Coronary artery (tissue), 2 donors: ENCODE measurements at regions not wholly inside any gene's neighbourhood (a gene's known extent, or its start where the extent isn't known, plus 50 kb on each side); places are given as distances from the start of the nearest gene placed in this dataset.

Source experiments
- DNase-seq: peaks from one replicate; pipeline ENCODE4 v3.0.0-alpha.2; 2017; ENCODE audit warnings: low spot score
- H3K27ac ChIP-seq, 2 donors: fragments of 200-600 bp; sonication (generic); one replicate each; pipeline ENCODE4 v1.5.1; 2016 to 2019
- H3K4me3 ChIP-seq: fragments of 200-600 bp; sonication (generic); 2 replicates; pipeline ENCODE4 v1.5.1; 2016; ENCODE audit warnings: mild to moderate bottlenecking, moderate library complexity
- TF ChIP-seq, protein P1 (sequence below): fragments of 200-600 bp; sonication (generic); IDR thresholded peaks from one replicate; pipeline ENCODE4 v1.5.1; 2019; ENCODE audit warnings: antibody characterized with exemption

DNA sequence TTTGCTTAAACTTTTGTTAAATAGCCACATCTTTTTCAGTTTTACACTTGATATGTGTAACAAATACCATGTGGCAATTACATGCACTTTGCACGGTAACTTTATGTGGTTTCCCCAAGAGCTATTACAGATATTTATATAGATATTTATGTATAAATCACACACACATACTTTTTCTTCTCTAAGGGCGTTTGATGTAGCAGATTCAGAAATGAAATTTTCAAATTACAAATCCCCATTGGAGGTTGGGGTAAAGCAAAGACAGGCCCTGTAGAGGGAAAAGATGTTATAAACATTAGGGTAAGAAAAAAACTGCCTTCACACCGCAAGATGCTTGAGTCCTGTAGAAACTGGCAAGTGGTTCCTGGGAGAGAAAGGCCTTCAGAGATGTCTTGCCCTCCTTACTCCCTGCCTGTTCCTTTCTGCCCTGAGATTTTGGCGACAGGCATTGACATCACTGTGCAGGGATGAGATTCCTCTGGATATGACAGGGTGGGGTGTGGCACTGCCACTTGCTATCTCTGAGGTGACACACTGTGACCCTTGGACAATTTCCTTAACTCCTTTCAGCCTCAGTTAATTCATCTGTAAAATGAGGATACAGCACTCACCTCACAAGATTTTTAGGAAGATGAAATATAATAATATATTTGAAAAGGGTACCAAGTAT lies 177.9 kb upstream of the TUT7 start:
- no peak for DNase-seq
- no peak overlapping the region for H3K27ac ChIP-seq

DNA sequence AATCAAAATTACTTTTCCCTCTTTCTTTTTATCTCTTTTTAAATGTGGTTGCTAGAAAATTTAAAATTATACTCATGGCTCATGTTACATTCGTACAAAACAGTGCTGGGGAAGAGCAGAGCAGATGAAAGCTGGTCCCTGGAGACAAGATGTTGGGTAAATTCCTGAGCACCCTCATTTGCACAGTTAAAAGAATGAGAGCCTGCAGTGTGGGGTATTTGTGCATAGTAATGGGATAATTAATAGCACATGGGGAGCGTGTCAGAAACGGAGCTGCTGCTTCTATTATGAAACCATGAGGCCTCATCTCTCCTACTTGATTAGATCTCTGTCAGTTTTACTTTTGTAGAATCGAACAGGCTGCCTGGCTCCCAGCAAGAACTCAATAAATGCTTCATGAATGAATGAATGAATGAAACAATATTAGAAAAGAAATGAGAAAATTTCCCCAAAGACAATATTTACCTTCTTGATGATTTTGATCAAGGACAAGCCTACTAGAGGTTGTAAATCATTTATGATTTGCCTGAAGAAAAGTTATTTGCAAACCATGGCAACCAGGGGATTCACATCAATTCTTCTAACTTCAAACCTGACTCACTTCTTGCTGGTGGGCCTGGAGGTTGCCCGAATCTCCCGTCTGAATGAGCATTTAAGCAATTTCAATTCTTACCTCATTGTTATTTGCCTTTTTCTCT lies 177.2 kb upstream of the TUT7 start:
- DNase-seq: no peak
- TF ChIP-seq, protein P1, sequence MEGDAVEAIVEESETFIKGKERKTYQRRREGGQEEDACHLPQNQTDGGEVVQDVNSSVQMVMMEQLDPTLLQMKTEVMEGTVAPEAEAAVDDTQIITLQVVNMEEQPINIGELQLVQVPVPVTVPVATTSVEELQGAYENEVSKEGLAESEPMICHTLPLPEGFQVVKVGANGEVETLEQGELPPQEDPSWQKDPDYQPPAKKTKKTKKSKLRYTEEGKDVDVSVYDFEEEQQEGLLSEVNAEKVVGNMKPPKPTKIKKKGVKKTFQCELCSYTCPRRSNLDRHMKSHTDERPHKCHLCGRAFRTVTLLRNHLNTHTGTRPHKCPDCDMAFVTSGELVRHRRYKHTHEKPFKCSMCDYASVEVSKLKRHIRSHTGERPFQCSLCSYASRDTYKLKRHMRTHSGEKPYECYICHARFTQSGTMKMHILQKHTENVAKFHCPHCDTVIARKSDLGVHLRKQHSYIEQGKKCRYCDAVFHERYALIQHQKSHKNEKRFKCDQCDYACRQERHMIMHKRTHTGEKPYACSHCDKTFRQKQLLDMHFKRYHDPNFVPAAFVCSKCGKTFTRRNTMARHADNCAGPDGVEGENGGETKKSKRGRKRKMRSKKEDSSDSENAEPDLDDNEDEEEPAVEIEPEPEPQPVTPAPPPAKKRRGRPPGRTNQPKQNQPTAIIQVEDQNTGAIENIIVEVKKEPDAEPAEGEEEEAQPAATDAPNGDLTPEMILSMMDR: no peak
- Histone ChIP-seq H3K27ac (no peak overlapping the region), H3K4me3 (no peak overlapping the region)

More for the DNA sequence above, 177.9 kb upstream of the TUT7 start:
- TF ChIP-seq, protein P1: no peak
- no peak overlapping the region for H3K4me3 ChIP-seq

DNA sequence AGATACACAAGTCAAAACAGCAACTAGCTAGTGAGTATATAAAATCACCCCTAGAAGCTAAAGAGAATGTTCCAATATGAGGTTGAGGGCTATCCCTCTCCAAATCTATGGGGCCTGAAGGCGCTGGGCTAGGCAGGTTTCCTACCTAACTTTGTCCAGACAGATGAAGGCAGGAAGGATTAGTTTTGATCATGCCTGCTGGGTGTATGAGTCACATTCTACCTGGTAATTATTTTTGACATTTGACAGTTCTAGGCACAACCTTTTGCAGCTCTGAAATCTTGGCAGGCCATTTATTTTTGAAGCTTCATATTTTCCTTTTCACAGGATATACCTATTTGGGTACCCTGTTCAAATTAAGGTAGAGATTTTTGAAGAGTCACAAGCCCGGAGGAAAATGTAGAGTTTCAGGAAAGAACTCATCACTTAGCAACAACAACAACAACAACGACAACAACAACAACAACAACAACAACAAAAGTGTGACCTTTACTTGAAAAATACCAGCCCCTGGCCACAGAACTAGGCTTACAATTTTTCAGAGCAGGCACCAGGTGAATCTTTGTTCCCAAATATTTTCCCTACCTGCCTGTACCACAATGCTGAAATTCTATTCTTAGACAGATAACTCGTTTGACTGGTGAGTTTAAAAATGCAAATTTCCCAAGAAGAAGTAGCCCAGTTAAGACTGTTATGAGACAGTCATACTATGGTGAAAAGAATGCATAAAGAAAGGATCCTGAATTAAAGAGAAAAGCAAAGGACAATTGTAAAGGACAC lies 175.5 kb upstream of the TUT7 start:
- TF ChIP-seq, protein P1: no peak
- H3K4me3 ChIP-seq: no peak overlapping the region
- no peak for DNase-seq
- no peak overlapping the region for H3K27ac ChIP-seq

DNA sequence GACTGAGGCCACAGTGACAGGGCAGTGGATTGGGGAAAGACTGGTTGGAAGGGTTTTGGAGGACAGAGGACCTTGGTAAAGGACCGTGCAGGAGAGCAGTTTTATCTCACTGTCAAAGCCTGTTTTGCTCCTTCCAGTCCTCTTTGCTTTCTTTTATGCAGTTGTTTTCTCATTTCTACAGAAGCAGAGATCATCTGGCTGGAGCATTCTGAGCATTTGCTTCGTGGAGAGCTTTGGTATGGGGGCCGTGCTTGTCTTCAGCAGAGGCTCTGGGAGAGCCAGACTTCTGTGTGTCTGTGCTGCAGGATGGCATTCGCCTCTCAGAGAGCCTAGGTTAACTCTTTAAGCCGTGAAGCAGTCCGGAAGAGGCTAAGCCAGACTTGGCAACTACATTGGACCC lies 171.8 kb upstream of the TUT7 start:
- no peak overlapping the region for H3K4me3 ChIP-seq
- H3K27ac ChIP-seq: no peak overlapping the region
- TF ChIP-seq, protein P1: no peak
- no peak for DNase-seq

DNA sequence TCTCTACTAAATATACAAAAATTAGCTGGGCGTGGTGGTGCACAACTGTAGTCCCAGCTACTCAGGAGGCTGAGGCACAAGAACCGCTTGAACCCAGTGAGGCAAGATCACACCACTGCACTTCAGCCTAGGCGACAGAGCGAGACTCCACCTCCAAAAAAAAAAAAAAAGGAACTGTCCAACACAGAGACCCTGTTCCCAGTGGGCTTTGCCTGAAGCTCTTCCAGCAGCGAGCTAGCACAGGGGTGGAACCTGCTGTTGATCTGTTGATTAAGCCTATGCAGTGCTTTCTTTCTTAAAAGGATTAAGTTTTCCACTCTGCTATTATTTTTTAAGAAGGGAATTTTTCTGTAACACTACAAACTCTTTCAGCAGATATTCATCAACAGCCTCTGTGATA lies 171.0 kb upstream of the TUT7 start:
- no peak for DNase-seq
- Histone ChIP-seq H3K27ac (no peak overlapping the region), H3K4me3 (no peak overlapping the region)
- TF ChIP-seq, protein P1: no peak

DNA sequence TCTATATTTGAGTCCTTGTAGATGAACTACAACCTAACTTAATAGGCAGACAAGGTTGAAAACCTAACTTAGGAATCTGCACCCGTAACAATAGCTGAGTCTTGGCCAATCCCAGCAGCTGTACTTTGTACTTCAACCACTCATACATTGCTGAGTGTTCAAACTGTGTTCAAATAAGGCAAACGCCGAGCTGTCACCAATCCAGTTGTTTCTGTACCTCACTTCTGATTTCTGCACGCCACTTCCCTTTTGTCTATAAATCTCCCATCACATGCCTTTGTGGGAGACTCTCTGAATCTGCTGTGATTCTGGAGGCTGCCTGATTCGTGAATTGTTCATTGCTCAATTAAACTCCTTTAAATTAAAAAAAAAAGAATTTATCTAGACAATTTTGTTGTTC lies 167.8 kb upstream of the TUT7 start:
- no peak for DNase-seq
- H3K4me3 ChIP-seq: no peak overlapping the region
- H3K27ac ChIP-seq: no peak overlapping the region
- TF ChIP-seq, protein P1: no peak
